Activated CD4-positive, alpha-beta memory T cell treated with anti-CD3 and anti-CD28 coated beads for 36 hours (primary cell): ENCODE measurements at regions not wholly inside any gene's neighbourhood (a gene's known extent, or its start where the extent isn't known, plus 50 kb on each side); places are given as distances from the start of the nearest gene placed in this dataset.

ENCODE experiments used
- CTCF ChIA-PET: fragments of 350-600 bp; sonication (Branson Sonifier 250); formaldehyde crosslinking; loops from one replicate; lab custom pipeline; 2021; ENCODE audit warnings: antibody characterized with exemption, inconsistent platforms; lab: Charles Lee
- POLR2A ChIA-PET: fragments of 350-600 bp; sonication (Branson Sonifier 250); formaldehyde crosslinking; loops from one replicate; lab custom pipeline; 2021; ENCODE audit warnings: antibody characterized with exemption; lab: Charles Lee
- DNase-seq: peaks from one replicate; pipeline ENCODE4 v3.0.0-alpha.2; 2020
- H3K27ac Mint-ChIP-seq: one replicate; pipeline ENCODE4 v1.8.0; 2021; ENCODE audit warnings: mixed read lengths
- H3K27me3 Mint-ChIP-seq: one replicate; pipeline ENCODE4 v1.8.0; 2021; ENCODE audit warnings: mixed read lengths
- H3K36me3 Mint-ChIP-seq: one replicate; pipeline ENCODE4 v1.8.0; 2021; ENCODE audit warnings: mixed read lengths
- H3K4me1 Mint-ChIP-seq: one replicate; pipeline ENCODE4 v1.8.0; 2021; ENCODE audit warnings: low read depth, mixed read lengths
- H3K4me3 Mint-ChIP-seq: one replicate; pipeline ENCODE4 v1.8.0; 2021; ENCODE audit warnings: mild to moderate bottlenecking, mixed read lengths
- H3K9me3 Mint-ChIP-seq: one replicate; pipeline ENCODE4 v1.8.0; 2021; ENCODE audit warnings: mixed read lengths
- intact Hi-C: fragments of 100-400 bp; cut with micrococcal nuclease; formaldehyde crosslinking; loops from one replicate; pipeline ENCODE4 v1.15.1; 2023

DNA sequence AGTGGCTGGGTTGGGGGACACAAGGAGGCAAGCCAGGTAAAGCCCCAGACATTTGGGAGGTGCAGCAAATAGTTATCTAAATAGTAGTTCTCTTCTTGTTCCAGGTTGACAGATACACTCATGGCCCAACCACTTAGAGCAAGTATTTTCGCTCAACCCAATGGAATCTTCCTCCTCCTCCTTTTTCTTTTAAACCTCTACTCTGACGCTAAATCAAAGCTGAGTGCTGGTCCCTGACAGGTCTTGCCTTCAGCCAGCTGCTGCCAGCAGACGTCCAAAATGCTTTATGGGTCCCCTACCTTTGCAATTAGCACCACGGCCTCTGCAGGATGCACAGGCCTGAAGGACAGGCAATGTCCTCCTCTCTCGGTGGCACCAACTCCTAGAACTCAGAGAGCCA, 558.5 kb downstream of the MIAT start:
- no peaks in the 10 kb centered on the region for H3K36me3 Mint-ChIP-seq
- ChIA-PET CTCF (no interaction called here), POLR2A (no interaction called here)
- no peak overlapping the region for H3K4me3 Mint-ChIP-seq
- H3K27me3 Mint-ChIP-seq = peaks cover 17% of the 10 kb centered on the region
- no peaks in the 10 kb centered on the region for H3K4me1 Mint-ChIP-seq
- DNase-seq = no peak
- no peaks in the 10 kb centered on the region for H3K9me3 Mint-ChIP-seq
- intact Hi-C loops = no loop called here
- H3K27ac Mint-ChIP-seq = no peak overlapping the region

DNA sequence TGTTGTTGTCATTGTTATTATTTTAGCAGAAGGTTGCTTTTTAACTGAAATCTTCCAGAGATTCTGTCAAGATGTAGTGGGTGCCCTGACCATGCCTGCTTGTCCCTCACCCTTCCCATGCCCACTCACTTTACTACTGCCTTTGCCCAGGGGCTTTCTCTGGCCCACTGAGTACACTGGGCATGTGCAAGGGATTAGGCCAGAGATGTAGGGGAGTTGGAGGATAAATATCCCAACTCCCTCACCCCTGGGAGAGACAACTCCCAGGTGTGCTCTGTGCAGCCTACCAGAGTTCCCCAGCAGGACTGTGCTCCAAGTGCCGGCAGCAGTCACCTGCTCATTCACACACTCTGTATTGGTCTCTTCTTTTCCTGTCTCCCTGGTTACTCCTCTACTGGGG, 559.1 kb downstream of the MIAT start:
- H3K36me3 Mint-ChIP-seq = no peaks in the 10 kb centered on the region
- H3K4me3 Mint-ChIP-seq = no peak overlapping the region
- H3K4me1 Mint-ChIP-seq = no peaks in the 10 kb centered on the region
- intact Hi-C loops = no loop called here
- ChIA-PET CTCF (no interaction called here), POLR2A (no interaction called here)
- H3K9me3 Mint-ChIP-seq = no peaks in the 10 kb centered on the region
- no peak for DNase-seq
- peaks cover 17% of the 10 kb centered on the region for H3K27me3 Mint-ChIP-seq
- H3K27ac Mint-ChIP-seq = no peak overlapping the region

DNA sequence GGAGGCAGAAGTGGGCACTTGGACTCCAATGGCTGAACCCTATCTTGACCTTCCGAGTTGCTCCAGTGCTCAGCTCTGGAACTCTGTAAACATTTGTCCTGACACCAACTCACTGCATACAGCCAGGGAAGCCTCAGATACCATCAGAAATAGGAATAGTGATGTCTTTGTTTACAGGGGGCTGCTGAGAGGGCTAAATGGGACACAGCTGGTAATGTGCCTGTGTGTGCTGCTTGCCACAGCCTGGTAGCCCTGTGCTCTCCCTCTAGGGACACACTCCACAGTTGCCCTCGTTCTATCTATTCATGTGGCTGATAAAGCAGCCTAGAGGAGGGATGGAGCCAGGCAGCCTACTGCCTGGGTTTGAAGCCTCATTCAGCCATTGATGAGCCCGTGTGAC, 559.8 kb downstream of the MIAT start:
- ChIA-PET POLR2A (no interaction called here), CTCF (no interaction called here)
- H3K27ac Mint-ChIP-seq = no peak overlapping the region
- no peak for DNase-seq
- H3K9me3 Mint-ChIP-seq = no peaks in the 10 kb centered on the region
- no peak overlapping the region for H3K4me3 Mint-ChIP-seq
- no peaks in the 10 kb centered on the region for H3K4me1 Mint-ChIP-seq
- H3K27me3 Mint-ChIP-seq = peaks cover 17% of the 10 kb centered on the region
- no peaks in the 10 kb centered on the region for H3K36me3 Mint-ChIP-seq
- intact Hi-C loops = no loop called here

DNA sequence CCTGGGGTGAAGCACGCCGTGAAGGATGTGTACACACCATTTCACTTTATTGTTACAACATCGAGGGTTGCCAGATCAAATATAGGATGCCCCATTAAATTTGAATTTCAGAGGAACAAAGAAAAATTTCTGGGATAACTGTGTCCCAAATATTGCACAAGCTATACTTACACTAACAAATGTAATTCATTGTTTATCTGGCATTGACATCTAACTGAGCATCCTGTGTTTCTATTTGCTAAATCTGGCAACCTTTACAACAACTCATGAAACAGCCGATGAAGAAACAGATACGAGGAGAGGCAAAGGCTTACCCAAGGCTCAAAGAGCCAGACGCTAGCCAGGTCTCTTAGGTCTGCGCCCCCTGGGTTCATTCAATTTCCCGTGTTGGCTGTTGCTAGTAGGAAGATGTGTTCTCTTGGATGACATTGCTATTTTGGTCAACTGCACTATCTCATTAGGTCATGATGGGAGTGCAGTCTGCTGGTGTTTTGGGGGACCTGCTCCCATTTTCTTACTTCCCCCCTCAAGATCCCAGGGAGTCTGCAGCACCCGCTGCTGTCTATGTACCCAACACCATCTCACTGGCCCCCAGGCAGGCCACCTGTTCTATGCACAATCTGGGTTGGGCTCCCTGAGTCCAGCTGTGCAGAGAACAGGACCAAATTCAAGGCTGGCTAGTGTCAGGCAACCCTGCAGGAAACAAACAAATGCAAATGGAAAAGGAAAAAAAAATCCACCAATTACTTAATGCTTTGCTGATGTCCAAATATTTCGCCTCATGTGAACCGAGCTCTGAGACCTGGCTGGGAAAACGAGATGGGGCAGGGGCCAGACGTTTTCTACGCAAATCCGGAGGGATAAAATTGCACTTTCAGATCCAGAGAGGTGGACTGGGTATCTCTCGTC, 560.9 kb downstream of the MIAT start:
- peaks cover 11% of the 10 kb centered on the region for H3K27me3 Mint-ChIP-seq
- intact Hi-C loops = no loop called here
- no peaks in the 10 kb centered on the region for H3K36me3 Mint-ChIP-seq
- ChIA-PET CTCF (no interaction called here), POLR2A (no interaction called here)
- H3K4me1 Mint-ChIP-seq = no peaks in the 10 kb centered on the region
- no peak overlapping the region for H3K4me3 Mint-ChIP-seq
- H3K27ac Mint-ChIP-seq = no peak overlapping the region
- H3K9me3 Mint-ChIP-seq = no peaks in the 10 kb centered on the region
- DNase-seq = no peak

DNA sequence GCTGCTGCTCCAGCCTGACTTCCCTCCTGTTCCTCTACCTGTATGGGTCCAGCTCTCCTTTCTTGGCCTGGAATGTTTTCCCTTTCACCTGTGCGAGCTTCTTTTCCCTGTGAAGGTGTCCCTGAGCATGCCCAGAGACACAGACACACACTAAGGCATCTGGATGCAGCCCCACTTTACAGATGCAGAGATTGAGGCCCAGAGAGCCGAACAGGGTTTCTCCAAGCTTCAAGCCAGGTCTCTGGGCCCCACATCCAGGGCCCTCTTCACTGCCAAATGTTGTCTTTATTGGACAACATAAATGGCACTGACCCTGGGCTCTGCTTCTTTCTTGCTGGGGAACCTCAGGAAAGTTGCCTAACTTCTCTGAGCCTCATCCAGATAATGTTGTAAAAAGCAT, 561.6 kb downstream of the MIAT start:
- DNase-seq = no peak
- Mint-ChIP-seq H3K4me3 (no peak overlapping the region), H3K27me3 (peaks cover 7% of the 10 kb centered on the region), H3K4me1 (no peaks in the 10 kb centered on the region), H3K36me3 (no peaks in the 10 kb centered on the region), H3K9me3 (no peaks in the 10 kb centered on the region), H3K27ac (no peak overlapping the region)
- intact Hi-C loops = no loop called here
- ChIA-PET POLR2A (no interaction called here), CTCF (no interaction called here)

DNA sequence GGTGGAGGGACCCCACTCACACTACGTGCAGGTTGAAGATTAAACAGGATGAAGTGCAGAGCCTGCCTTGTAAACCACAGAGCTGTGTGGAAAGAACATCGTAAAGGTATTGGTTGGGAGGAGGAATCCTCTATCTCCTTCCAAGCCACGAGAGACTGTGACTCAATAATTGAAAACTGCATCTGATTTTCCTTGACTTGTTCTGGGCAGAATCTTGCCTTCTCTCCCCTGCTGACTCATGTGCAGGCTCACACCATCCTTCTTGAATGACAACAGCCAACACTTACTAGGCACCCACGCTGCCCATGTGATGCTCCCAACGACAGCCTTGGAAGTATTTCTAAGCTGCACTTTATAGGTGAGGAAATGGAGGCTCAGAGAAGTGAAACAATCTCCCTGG, 563.0 kb downstream of the MIAT start:
- Mint-ChIP-seq H3K4me1 (no peaks in the 10 kb centered on the region), H3K4me3 (no peak overlapping the region), H3K9me3 (no peaks in the 10 kb centered on the region), H3K27me3 (peaks cover 6% of the 10 kb centered on the region), H3K27ac (no peak overlapping the region), H3K36me3 (no peaks in the 10 kb centered on the region)
- intact Hi-C loops = no loop called here
- no peak for DNase-seq
- ChIA-PET CTCF (no interaction called here), POLR2A (no interaction called here)

DNA sequence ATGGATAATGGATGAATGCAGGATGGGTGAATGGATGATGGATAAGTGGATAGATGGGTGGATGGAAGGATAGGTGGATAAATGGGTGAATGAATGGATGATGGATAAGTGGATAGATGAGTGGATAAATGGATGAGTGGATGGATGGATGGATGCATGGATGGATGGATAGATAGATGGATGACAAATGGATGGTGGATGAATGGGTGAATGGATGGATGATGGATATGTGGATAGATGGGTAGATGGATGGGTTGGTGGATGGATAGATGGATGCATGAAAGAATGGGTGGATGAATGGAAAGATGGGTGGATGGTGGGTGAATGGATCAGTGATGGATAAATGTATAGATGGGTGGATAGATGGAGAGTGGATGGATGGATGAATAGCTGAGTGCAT, 564.8 kb downstream of the MIAT start:
- POLR2A ChIA-PET = no interaction called here
- H3K4me1 Mint-ChIP-seq = no peaks in the 10 kb centered on the region
- CTCF ChIA-PET = no interaction called here
- H3K9me3 Mint-ChIP-seq = no peaks in the 10 kb centered on the region
- intact Hi-C loops = no loop called here
- H3K4me3 Mint-ChIP-seq = no peak overlapping the region
- H3K27me3 Mint-ChIP-seq = peaks cover 6% of the 10 kb centered on the region
- H3K36me3 Mint-ChIP-seq = no peaks in the 10 kb centered on the region
- DNase-seq = no peak
- no peak overlapping the region for H3K27ac Mint-ChIP-seq

DNA sequence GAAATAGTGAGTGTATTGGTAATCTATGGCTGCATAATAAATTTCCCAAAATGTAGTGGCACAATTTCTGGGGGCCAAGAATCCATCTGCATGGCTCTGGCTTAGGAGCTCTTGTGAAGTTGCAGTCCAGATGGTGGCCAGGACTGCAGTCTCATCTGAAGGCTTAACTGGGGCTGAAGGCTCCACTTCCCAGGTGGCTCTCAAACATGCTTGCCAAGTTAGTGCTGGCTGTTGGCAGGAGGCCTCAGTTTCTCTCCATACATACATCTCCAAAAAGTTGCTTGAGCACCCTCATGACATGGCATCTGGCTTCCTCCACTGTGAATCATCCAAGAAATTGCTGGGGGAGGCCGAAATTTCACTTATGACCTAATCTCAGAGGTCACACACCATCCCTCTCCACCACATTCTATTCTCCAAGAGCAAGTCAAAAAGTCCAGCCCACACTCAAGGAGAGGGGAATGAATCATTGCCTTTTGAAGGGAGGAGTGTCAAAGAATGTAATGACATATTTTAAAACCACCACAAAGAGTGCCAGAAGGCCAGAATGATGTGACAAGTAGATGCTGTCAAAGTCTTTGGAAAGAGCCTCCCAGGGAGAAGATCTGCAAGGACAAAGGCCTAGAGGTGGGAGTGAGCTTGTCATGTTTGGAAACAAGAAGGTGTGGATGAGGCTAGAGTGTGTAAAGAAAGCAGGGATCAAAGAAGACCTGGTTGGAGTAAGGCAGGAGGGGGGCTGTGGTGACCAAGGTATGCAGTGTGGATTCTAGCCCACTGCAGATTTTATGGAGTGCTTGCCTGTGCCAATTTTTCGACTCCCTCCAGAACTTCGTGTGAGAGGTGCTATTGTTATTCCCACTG, 566.2 kb downstream of the MIAT start:
- intact Hi-C loops = no loop called here
- CTCF ChIA-PET = no interaction called here

DNA sequence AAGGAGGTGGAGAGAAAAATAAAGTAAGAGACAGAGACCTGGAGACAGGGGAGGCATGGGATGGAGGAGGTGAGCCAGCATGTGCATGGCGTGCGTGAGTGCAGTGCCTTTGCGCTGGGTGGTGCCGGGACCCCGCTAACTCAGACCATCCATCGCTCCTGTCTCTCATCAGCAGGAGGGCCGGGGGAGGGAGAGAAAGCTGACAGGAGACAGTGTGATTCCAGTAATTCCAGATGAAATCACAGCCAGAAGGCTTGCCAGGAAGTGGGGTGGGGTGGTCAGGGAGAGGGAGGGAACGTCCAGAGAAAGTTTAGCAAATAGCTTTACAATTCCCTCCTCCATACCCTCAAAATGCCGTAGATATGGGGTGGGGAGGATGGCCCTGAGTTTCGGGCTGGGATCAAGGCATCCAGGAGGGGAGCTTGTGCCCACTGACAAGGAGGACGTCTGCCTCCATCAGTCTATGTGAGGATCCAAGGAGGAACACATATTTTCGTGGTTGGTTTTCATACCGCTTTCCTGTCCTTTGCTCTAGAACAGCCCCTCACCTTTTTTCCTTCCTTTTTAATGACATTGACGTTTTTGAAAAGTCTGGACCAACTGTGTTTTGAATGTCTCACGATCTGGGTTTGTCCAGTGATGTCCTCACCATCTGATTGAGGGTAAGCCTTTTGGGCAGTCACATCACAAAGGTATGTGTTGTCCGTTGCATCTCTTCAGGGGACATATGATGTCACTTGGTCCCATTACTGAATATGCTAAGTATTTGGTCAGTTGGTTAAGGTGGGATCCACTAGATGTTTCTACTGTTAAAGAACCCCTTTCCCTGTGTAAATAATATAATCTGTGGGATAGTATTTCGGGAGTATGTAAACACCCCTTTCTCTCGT, 567.3 kb downstream of the MIAT start:
- POLR2A ChIA-PET = no interaction called here
- Mint-ChIP-seq H3K4me3 (no peak overlapping the region), H3K4me1 (no peaks in the 10 kb centered on the region), H3K36me3 (no peaks in the 10 kb centered on the region), H3K27ac (no peak overlapping the region), H3K27me3 (peaks cover 4% of the 10 kb centered on the region), H3K9me3 (no peaks in the 10 kb centered on the region)
- intact Hi-C loops = no loop called here
- CTCF ChIA-PET = no interaction called here
- DNase-seq = no peak

More for the DNA sequence above, 566.2 kb downstream of the MIAT start:
- Mint-ChIP-seq H3K9me3 (no peaks in the 10 kb centered on the region), H3K27me3 (peaks cover 6% of the 10 kb centered on the region), H3K4me1 (no peaks in the 10 kb centered on the region), H3K27ac (no peak overlapping the region), H3K36me3 (no peaks in the 10 kb centered on the region), H3K4me3 (no peak overlapping the region)
- POLR2A ChIA-PET = no interaction called here
- no peak for DNase-seq

DNA sequence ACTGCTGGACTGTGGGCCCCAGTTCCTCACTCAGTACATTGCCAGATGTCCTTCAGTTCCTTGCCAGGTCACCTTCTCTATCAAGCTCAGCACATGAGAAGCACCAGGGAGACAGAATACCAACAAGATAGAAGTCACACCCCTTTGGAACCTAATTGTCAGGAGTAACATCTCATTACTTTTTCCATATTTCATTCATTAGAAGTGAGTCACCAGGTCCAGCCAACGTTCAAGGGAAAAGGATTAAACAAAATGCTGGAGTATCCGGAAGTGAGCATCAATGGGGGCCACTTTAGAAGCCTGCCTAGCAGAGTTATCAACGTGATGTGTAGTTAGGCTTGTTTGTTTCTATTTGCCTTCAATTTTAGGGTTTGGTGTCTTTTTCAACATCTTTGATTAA, 569.3 kb downstream of the MIAT start:
- peaks cover 3% of the 10 kb centered on the region for H3K9me3 Mint-ChIP-seq
- H3K4me3 Mint-ChIP-seq = no peak overlapping the region
- POLR2A ChIA-PET = no interaction called here
- no peak overlapping the region for H3K27ac Mint-ChIP-seq
- no peak for DNase-seq
- H3K27me3 Mint-ChIP-seq = peaks cover 3% of the 10 kb centered on the region
- H3K36me3 Mint-ChIP-seq = no peaks in the 10 kb centered on the region
- intact Hi-C loops = no loop called here
- CTCF ChIA-PET = no interaction called here
- no peaks in the 10 kb centered on the region for H3K4me1 Mint-ChIP-seq

DNA sequence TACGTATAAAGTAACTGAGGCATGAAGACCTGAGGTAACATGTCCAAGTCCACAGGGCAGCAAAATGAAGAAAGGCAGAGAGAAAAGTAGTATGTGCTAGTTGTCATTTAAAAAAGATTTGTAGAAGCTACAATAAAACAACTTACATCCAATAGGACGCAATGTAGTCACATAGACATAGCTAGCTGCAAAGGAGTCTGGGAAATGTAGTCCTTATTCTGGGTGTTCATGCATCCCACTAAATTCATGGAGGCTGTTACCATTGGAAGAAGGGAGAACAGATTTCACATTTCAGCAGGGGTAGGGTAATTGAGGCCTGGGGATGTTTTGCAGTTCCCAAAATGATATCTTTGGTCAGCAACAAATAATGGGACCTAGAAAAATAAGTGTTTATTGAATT, 571.4 kb downstream of the MIAT start:
- Mint-ChIP-seq H3K4me3 (no peak overlapping the region), H3K27me3 (peaks cover 5% of the 10 kb centered on the region), H3K4me1 (no peaks in the 10 kb centered on the region), H3K27ac (no peak overlapping the region), H3K9me3 (peaks cover 3% of the 10 kb centered on the region), H3K36me3 (no peaks in the 10 kb centered on the region)
- DNase-seq = no peak
- CTCF ChIA-PET = no interaction called here
- POLR2A ChIA-PET = no interaction called here
- intact Hi-C loops = no loop called here

DNA sequence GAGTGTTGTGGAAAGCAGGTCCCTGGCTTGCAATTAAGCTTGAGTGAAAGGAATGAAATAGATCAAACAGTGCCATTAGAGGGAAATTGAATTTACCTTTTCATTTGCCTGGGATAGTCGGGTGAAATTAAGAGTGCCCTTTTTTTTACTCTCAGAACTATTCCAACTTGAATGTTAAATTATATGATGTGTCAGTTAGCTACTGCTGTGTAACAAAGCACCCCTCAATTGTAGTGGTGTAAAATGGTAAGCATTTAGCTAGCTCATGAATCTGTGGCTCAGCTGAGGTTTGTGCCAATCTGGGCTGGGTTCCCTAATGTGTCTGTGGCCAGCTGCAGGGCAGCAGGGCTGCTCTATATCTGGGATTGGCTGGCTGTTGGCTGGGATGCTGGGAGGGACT, 571.4 kb downstream of the MN1 start:
- Mint-ChIP-seq H3K9me3 (peaks cover 3% of the 10 kb centered on the region), H3K36me3 (no peaks in the 10 kb centered on the region), H3K27me3 (peaks cover 3% of the 10 kb centered on the region), H3K4me3 (no peak overlapping the region), H3K27ac (no peak overlapping the region), H3K4me1 (no peaks in the 10 kb centered on the region)
- intact Hi-C loops = no loop called here
- POLR2A ChIA-PET = no interaction called here
- DNase-seq = no peak
- CTCF ChIA-PET = no interaction called here
